ENCODE measurements at regions not wholly inside any gene's neighbourhood (a gene's known extent, or its start where the extent isn't known, plus 50 kb on each side); places are given as distances from the start of the nearest gene placed in this dataset.

GRCh38 chr6:22833191-22833590 is 263.8 kb downstream of the HDGFL1 start:
- TF ChIP-seq POLR2AphosphoS5 (IDR thresholded peaks at IDR 0.05; ENCODE audit: borderline replicate concordance, low read depth, low read length) (no peak), EZH2 (IDR thresholded peaks at IDR 0.05) (no peak), FOXP2 (optimal IDR thresholded peaks at IDR 0.05; ENCODE audit: control extremely low read depth, extremely low read length, insufficient read depth) (no peak)
